Natural killer cell (primary cell): ENCODE measurements at regions not wholly inside any gene's neighbourhood (a gene's known extent, or its start where the extent isn't known, plus 50 kb on each side); places are given as distances from the start of the nearest gene placed in this dataset.
"Not testable (repeated sequence)": the region's sequence is repeated elsewhere in the genome, so short reads cannot be mapped to it uniquely, and the experiment has no call there.

Experiments
- ATAC-seq, 3 donors: fragments of 150-1000 bp in 2 of 3; fragments of 200-7000 bp in 1 of 3; cut with Tn5 transposase; 1 replicate in 1 of 3; 2 replicates in 2 of 3; pipeline ENCODE4 v1.10.0; 2021; ENCODE audit warnings: mild to moderate bottlenecking in 2 of 3, moderate library complexity in 2 of 3
- DNase-seq, 2 donors: peaks; one replicate each; pipeline versions ENCODE4 v3.0.0 to v3.0.0-alpha.2; 2013 to 2021; ENCODE audit warnings: mixed read lengths in 1 of 2
- H3K27ac ChIP-seq: one replicate; pipeline ENCODE4 v1.5.1; 2013; ENCODE audit warnings: mild to moderate bottlenecking, low read length
- H3K27me3 ChIP-seq: one replicate; pipeline ENCODE4 v1.6.1; 2013; ENCODE audit warnings: low read length; ENCODE audit not compliant: control insufficient read depth, insufficient read depth
- H3K36me3 ChIP-seq: one replicate; pipeline ENCODE4 v1.6.1; 2013; ENCODE audit warnings: low read length; ENCODE audit not compliant: control insufficient read depth, insufficient read depth
- H3K4me1 ChIP-seq: one replicate; pipeline ENCODE4 v1.6.1; 2013; ENCODE audit warnings: low read length; ENCODE audit not compliant: control insufficient read depth, insufficient read depth
- H3K4me3 ChIP-seq: one replicate; pipeline ENCODE4 v1.5.1; 2013; ENCODE audit warnings: low read length
- H3K9me3 ChIP-seq: one replicate; pipeline ENCODE4 v1.6.1; 2013; ENCODE audit warnings: low read length; ENCODE audit not compliant: control insufficient read depth, insufficient read depth
- H3K27ac Mint-ChIP-seq, 2 donors: one replicate each; pipeline ENCODE4 v1.8.0; 2022; ENCODE audit warnings: mild to moderate bottlenecking in 2 of 2, mixed read lengths in 2 of 2, moderate library complexity in 1 of 2
- H3K27me3 Mint-ChIP-seq, 2 donors: one replicate each; pipeline ENCODE4 v1.8.0; 2022; ENCODE audit warnings: low read depth in 2 of 2, mixed read lengths in 2 of 2
- H3K36me3 Mint-ChIP-seq: one replicate; pipeline ENCODE4 v1.8.0; 2022; ENCODE audit warnings: mixed read lengths
- H3K4me1 Mint-ChIP-seq, 2 donors: one replicate each; pipeline ENCODE4 v1.8.0; 2022; ENCODE audit warnings: mixed read lengths in 2 of 2
- H3K4me3 Mint-ChIP-seq: one replicate; pipeline ENCODE4 v1.8.0; 2022; ENCODE audit warnings: mild to moderate bottlenecking, moderate library complexity, mixed read lengths
- H3K9me3 Mint-ChIP-seq, 2 donors: one replicate each; pipeline ENCODE4 v1.8.0; 2022; ENCODE audit warnings: mixed read lengths in 2 of 2
- CTCF ChIP-seq: fragments of 200-600 bp; IDR thresholded peaks from one replicate; pipeline ENCODE4 v1.8.0; 2022; ENCODE audit warnings: antibody characterized with exemption
- WGBS: methylation state at CpG from one replicate; pipeline ENCODE4 v1.1.7; 2013; ENCODE audit warnings: missing lambda C conversion rate; ENCODE audit not compliant: insufficient coverage; 5-methylcytosine and 5-hydroxymethylcytosine counted together
- intact Hi-C: fragments of 100-400 bp; cut with micrococcal nuclease; formaldehyde crosslinking; loops from one replicate; pipeline ENCODE4 v1.14.2; 2022

- H3K27ac ChIP-seq = no peak overlapping the region
- no peaks in the 10 kb centered on the region for H3K27me3 Mint-ChIP-seq
- H3K9me3 ChIP-seq = peaks cover 5% of the 10 kb centered on the region
- no peaks in the 10 kb centered on the region for H3K4me1 Mint-ChIP-seq
- no peak for TF ChIP-seq CTCF
- H3K4me1 ChIP-seq = no peaks in the 10 kb centered on the region
- intact Hi-C loops = no loop called here
- 90% methylated on average over 1 of the region's 1 CpG for whole genome bisulfite sequencing
- no peaks in the 10 kb centered on the region for H3K27me3 ChIP-seq
- no peaks in the 10 kb centered on the region for H3K36me3 ChIP-seq
- no peak overlapping the region for H3K27ac Mint-ChIP-seq
- DNase-seq = no peak
- no peak for ATAC-seq
- no peaks in the 10 kb centered on the region for H3K36me3 Mint-ChIP-seq
- peaks cover 8 to 17% of the 10 kb centered on the region in 2 donors for H3K9me3 Mint-ChIP-seq
- H3K4me3 ChIP-seq = no peak overlapping the region
- no peak overlapping the region for H3K4me3 Mint-ChIP-seq
Measured at GRCh38 chr2:4219101-4219500, 515.7 kb downstream of the DCDC2C start.

GRCh38 chr2:4219571-4219970 is 516.2 kb downstream of the DCDC2C start:
- no CpG with 5 or more reads among the region's 1 CpG for WGBS

GRCh38 chr2:4221434-4221833 is 518.1 kb downstream of the DCDC2C start:
- peaks cover 5% of the 10 kb centered on the region for H3K9me3 ChIP-seq
- H3K4me1 ChIP-seq = no peaks in the 10 kb centered on the region
- H3K27me3 ChIP-seq = no peaks in the 10 kb centered on the region
- H3K27ac ChIP-seq = no peak overlapping the region
- Mint-ChIP-seq H3K9me3 (peaks cover 8 to 10% of the 10 kb centered on the region in 2 donors), H3K4me3 (no peak overlapping the region), H3K36me3 (no peaks in the 10 kb centered on the region), H3K27ac (no peak overlapping the region), H3K27me3 (no peaks in the 10 kb centered on the region), H3K4me1 (no peaks in the 10 kb centered on the region)
- H3K36me3 ChIP-seq = no peaks in the 10 kb centered on the region
- DNase-seq (no peak), ATAC-seq (no peak)
- intact Hi-C loops = no loop called here
- no CpG with 5 or more reads among the region's 1 CpG for whole genome bisulfite sequencing
- TF ChIP-seq CTCF = no peak
- no peak overlapping the region for H3K4me3 ChIP-seq

More at GRCh38 chr2:4219571-4219970, 516.2 kb downstream of the DCDC2C start:
- H3K27ac Mint-ChIP-seq = no peak overlapping the region
- H3K4me3 Mint-ChIP-seq = no peak overlapping the region
- H3K27me3 ChIP-seq = no peaks in the 10 kb centered on the region
- H3K4me1 Mint-ChIP-seq = no peaks in the 10 kb centered on the region
- no peaks in the 10 kb centered on the region for H3K36me3 Mint-ChIP-seq
- H3K9me3 Mint-ChIP-seq = peaks cover 8 to 13% of the 10 kb centered on the region in 2 donors
- ATAC-seq (no peak), DNase-seq (no peak)
- no peak overlapping the region for H3K27ac ChIP-seq
- intact Hi-C loops = no loop called here
- H3K36me3 ChIP-seq = no peaks in the 10 kb centered on the region
- H3K4me1 ChIP-seq = no peaks in the 10 kb centered on the region
- H3K9me3 ChIP-seq = peaks cover 5% of the 10 kb centered on the region
- no peaks in the 10 kb centered on the region for H3K27me3 Mint-ChIP-seq
- no peak for TF ChIP-seq CTCF
- H3K4me3 ChIP-seq = no peak overlapping the region

GRCh38 chr2:4221845-4222244 is 518.5 kb downstream of the DCDC2C start:
- Mint-ChIP-seq H3K4me1 (no peaks in the 10 kb centered on the region), H3K27me3 (no peaks in the 10 kb centered on the region), H3K4me3 (no peak overlapping the region), H3K36me3 (no peaks in the 10 kb centered on the region), H3K27ac (no peak overlapping the region), H3K9me3 (peaks cover 8 to 10% of the 10 kb centered on the region in 2 donors)
- no peak for DNase-seq
- no peaks in the 10 kb centered on the region for H3K27me3 ChIP-seq
- intact Hi-C loops = no loop called here
- no peak overlapping the region for H3K27ac ChIP-seq
- peaks cover 5% of the 10 kb centered on the region for H3K9me3 ChIP-seq
- WGBS = 95% methylated on average over 5 of the region's 6 CpGs
- H3K4me1 ChIP-seq = no peaks in the 10 kb centered on the region
- H3K36me3 ChIP-seq = no peaks in the 10 kb centered on the region
- no peak for ATAC-seq
- H3K4me3 ChIP-seq = no peak overlapping the region
- no peak for TF ChIP-seq CTCF

GRCh38 chr2:4244422-4244821 is 541.0 kb downstream of the DCDC2C start:
- 95% methylated on average over 9 of the region's 9 CpGs for WGBS
- H3K4me3 ChIP-seq, H3K4me1 Mint-ChIP-seq, H3K27ac Mint-ChIP-seq, H3K4me3 Mint-ChIP-seq, H3K36me3 ChIP-seq, DNase-seq, H3K9me3 ChIP-seq, H3K36me3 Mint-ChIP-seq, H3K27ac ChIP-seq, H3K27me3 Mint-ChIP-seq, ATAC-seq, H3K4me1 ChIP-seq, intact Hi-C loops, H3K27me3 ChIP-seq: not testable (repeated sequence)
- H3K9me3 Mint-ChIP-seq = peaks cover 11 to 20% of the 10 kb centered on the region in 2 donors
